Stimulated activated CD4-positive, alpha-beta T cell treated with anti-CD3 and anti-CD28 coated beads, Interleukin-4, amount 100 ng/mL, for 1 hour (primary cell): ENCODE measurements at regions not wholly inside any gene's neighbourhood (a gene's known extent, or its start where the extent isn't known, plus 50 kb on each side); places are given as distances from the start of the nearest gene placed in this dataset.
"Not testable (repeated sequence)": the region's sequence is repeated elsewhere in the genome, so short reads cannot be mapped to it uniquely, and the experiment has no call there.

Source experiments
- DNase-seq: peaks from one replicate; pipeline ENCODE4 v3.0.0-alpha.2; 2020

DNA sequence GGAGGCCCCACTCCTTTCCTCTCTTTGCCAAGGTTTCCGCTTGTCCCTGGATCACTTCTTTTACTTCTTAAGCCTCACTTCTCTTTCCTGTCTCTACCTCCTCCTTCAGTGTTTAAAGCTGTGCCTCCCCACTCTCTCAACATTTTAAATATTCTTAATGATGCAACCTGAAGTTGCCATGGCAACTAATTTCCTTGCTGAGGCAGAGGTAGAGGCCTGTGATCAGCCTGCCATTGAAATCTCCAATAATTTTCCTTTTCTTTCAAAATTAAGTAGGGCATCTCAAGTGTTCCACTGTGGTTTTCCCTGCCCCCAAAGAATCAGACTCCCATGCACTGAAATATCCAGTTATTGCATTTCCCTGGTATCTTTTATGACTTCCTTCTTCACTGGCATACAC is 108.6 kb upstream of the VRK1 start:
- DNase-seq: no peak

DNA sequence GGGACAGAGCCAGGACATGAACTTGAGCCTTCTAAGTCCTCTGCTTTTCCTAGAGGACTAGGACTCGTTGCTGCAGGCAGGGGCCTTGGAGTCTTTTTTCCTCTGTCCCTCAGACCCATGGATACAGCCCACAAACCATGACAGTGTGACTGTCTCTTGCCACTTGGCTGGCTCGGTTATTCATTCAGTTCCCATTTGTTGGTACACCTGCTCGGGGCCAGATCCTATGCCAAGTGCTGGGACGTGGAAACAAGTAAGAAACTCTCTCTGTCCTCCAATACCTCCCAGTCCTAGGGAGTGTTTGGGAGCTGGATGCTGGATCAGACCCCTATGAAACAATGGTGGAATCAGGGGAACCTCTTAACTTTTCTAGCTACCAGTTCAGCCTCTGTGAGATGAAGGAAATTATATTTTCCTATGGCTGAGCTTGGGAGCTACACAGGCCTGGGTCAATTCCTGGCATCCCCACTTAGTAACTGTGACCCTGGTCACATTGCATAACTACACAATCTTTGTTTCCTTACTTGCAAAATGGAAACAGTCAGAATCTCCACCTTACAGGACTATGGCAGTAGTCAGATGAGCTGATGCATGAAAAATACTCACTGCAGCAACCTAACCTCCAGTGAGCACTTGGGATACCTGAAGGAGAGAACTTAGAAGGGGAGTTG is 106.3 kb upstream of the VRK1 start:
- no peak for DNase-seq

GRCh38 chr14:96693252-96693820 is 103.8 kb upstream of the VRK1 start:
- DNase-seq: no peak

DNA sequence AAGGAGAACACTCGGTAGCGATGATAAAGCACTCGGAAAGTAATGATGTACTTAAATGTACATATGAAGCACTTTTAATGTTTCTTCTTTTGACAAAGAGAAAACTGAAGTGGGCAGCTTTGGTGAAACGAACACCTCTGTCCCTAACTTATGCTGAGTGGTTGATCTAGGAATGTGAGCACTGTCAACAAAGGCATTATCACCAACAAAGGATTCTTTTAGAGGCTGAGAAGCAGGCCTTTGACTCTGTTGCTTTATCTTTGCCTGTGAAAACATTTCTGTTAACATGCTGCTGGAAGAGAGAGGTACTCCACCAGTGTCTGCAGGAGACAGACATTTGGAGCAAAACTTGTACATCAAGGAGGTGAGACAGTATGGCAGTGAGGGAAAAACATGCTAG is 103.2 kb upstream of the VRK1 start:
- DNase-seq: no peak

DNA sequence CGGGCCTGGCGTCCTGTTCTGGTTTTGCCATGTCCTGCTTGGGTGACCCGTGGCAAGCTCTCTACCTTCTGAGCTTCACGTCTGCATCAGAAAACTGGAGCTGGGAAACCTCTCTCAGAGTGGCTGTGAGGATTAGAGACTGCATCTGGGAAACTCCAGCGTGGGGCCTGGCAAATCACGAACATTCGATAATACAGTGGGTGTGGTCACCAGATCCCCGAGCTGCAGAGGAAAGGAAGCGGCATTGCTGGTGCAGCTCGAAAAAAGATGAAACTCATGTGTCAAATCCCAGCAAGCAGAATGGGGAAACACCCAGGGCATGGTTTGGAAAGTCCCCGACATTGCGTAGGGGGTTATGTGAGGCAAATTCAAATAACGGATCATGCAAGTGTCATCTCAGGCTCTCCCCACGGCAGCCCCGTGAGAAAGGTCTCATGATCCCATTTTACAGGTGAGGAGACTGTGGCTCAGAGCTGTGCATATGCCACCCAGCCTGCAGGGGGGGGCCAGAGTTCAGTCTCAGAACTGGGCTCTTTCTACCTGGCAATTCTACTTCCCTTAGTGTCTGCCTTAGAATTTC is 98.1 kb upstream of the VRK1 start:
- DNase-seq: peak; percentile 10

- DNase-seq: no peak
Observed at GRCh38 chr14:96699666-96700065, 97.5 kb upstream of the VRK1 start.

DNA sequence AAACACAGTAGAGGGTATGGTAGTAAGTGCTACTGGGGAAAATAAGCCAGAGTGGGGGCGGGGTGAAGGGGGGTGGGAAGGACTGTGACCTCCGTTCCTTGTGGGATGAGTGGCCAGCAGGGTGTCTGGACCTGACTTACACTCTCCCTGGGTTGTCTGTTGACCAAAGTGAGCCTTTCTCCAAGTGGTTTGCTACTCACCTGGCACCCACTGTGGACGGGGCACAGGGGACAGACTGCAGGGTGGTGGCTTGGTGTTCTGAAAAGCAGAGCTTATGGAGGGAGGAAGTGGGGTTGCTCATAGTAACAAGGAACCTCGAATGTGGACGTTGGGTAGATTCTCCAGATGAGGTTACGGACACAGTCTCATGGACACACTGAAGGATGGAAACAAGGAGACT is 94.4 kb upstream of the VRK1 start:
- DNase-seq: no peak

- no peak for DNase-seq
Observed at GRCh38 chr14:96705422-96706092, 91.6 kb upstream of the VRK1 start.

DNA sequence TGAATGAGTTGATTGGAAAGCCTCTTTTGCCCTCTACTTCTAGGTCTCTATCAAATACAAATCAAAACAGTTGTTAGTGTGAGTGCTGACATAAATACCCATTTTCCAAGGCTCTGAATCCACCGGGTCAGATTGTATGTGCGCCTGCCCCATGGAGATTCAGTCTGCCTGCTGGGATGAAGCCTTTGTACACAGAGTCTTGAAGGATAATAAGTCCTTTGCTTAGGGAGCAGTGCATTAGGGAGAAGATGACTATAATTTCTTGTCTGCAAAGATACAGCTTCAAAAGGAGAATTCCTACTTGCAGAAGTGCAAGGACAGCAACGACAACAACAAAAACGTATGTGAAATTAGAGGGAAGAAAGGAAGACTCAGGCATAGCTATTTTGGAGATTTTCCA is 90.3 kb upstream of the VRK1 start:
- DNase-seq: no peak

GRCh38 chr14:96710060-96710666 is 87.0 kb upstream of the VRK1 start:
- DNase-seq: no peak

DNA sequence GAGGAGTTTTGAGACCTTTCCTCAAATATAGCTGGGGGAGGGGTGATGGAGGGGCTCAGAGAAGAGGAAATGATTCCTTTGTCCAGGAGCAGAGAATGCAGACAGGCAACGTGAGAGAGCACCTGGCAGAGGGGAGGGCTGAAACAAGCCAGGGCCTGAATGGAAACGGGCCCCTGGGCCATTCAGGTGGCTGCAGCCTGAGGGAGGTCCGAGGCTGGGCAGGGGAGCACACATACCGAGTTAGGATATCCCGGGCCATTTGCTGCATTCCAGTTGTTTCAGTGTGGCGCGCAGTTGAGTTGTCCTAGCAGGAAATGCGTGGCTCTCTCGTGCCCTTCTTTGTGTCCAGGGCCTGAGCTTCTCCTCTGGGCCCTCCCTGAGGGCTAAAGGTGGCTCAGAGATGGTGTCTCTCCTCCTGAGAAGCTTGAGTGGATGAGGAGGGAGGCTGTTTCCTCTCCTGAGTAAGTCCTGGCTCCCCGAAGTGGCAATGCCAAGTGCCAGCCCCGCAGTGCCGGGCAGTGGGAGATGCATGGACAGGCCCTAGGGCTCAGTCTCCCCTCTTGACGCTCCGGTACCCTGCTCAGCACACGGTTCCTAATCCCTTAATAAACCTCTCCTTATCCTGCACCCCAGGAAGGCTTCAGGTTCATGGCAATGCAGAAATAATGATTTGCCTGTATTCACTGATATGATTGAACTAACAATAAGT is 85.5 kb upstream of the VRK1 start:
- DNase-seq: no peak

DNA sequence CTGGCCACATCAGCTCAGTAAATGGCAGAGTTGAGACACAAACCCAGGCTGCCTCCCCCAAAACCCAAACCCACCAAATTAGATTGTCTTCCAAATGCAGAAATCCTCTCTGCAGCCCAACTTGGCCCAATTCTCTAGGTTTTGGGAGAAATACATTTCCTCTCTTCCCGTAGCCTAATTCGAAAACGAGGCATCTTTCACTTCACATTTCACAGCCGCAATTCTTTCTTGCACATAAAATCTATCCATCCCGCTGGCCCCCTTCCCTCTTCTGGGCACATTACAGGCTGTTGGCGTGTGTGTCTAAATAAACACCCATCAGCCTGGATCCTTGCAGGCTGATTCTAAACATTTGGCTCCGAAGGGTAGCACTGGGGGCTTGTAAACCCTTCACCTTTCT is 83.8 kb upstream of the VRK1 start:
- no peak for DNase-seq

DNA sequence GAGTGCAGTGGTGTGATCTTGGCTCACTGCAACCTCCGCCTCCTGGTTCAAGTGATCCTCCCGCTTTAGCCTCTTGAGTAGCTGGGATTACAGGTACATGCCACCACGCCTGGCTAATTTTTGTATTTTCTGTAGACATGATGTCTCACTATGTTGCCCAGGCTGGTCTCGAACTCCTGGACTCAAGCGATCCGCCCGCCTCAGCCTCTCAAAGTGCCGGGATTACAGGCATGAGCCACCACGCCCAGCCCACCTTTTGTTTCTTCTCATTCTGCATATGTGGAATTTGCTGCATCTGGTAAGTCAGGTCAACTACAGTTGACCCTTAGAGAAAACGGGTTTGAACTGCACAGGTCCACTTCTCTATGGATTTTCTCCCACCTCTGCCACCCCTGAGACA is 82.6 kb upstream of the VRK1 start:
- not testable (repeated sequence) for DNase-seq

DNA sequence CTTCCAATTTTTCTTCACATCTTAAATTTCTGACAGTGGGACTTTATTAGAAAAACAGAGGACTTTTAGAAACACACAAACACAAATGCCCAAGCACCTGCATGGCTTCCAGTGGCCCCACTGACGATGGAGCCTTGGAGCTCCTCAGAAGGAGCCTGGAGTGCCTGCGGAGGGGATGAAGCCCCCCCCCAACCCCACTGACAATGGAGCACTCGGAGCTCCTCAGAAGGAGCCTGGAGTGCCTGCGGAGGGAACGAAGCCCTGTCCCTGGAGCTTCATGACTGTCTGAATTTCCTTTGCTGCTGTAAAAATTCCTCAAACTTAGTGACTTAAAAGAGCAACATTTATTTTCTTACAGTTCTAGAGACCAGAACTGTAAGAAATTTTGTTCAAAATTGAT is 80.1 kb upstream of the VRK1 start:
- DNase-seq: no peak

DNA sequence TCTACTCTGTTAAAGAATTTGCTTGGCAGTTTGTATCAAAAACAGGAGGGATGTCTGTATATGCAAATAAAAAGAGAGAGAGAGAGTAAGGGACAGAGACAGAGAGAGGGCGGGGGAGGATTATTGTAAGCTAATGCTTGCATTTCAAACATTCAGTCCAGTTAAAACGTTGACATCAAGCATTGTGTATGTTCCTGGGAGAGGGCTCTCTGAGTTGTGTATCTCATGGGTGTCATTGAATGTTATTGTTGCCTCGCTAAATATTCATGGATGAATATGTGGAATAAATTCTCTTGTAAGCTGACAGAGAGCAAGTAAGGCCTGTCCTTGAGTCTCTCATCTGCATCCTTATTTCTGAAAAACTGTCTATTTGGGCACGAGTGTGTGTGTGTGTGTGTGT is 78.8 kb upstream of the VRK1 start:
- DNase-seq: no peak

DNA sequence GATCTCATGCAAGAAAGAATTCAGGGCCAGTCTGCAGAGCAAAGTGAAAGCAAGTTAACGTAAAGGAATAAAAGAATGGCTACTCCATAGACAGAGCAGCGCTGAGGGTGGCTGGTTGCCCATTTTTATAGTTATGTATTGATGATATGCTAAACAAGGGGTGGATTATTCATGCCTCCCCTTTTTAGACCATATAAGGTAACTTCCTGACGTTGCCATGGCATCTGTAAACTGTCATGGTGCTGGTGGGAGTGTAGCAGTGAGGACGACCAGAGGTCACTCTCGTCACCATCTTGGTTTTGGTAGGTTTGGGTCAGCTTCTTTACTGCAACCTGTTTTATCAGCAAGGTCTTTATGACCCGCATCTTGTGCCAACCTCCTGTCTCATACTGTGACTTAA is 76.5 kb upstream of the VRK1 start:
- not testable (repeated sequence) for DNase-seq

DNA sequence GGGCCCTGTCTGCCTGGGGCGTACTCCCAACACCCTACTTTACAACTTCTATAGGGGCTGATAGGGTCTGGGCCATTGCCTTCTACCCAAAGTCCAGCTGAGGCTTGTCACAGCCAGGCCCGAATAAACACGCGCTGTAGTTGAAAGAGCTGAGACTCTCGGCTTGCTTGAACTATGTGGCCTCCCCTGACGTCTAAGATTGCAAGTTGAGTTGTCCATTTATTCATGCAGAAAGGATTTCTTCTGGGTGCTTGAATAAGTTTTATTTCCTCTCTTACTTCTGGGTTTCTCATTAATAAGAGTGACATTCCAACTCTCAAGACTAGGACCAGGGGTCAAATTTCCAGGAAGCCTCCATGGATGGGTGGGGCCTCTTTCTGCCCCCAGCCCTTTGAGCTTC is 74.4 kb upstream of the VRK1 start:
- no peak for DNase-seq

DNA sequence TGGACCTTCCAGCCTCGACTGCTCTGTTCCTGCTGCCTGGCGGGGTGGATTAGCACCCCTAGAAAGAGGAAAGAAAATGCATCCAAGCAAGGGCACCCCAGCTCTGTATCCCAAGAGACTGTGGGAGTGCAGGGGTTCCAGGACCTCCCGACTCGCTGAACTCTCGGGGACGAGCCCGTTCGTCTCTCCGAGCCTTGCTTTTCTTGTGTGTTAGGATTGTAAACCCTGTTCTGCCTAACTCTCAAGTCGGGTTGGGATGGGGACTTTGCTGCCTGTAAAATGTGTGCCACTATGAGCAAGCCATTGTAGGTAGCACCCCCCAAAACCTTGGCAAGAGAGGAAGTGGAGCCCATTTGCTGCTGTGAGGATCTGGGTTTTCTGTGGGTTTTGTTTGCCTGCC is 73.2 kb upstream of the VRK1 start:
- no peak for DNase-seq

DNA sequence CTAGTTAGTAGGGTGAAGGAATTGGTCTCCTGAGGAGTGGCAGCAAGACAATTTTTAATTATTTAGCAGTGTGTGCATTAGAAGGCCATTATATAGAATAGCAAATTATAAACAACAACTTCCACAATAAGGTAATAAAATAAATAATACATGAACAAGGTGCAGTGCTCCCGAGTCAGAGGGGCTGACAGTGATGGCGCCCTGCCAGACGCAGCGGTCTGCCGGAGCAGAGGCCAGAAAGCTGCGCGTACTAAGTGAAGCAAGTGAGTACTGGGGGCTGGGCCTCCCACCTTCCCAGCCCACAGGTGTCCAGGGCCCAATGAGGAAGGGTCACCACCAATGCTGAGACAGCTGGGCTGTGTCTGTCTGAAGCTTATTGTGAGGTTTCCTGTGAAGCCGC is 72.0 kb upstream of the VRK1 start:
- no peak for DNase-seq

DNA sequence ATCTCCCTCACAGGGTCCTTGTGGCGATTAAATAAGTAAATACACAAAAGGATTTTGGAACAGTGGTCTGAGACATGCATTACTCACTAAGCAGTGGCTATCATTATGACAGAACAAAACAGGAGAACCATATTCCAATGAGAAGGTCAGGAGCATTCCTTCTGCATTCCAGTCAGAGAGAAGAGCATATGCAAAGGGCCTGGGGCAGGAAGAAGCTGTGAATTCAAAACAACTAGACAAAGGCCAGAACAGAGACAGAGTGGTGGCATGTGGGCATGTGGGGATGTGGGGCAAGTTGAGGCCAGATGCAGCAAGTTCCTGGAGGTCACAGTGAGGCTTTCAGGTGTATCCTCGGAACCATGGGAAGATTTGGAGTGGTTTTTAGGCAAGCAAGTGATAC is 70.1 kb upstream of the VRK1 start:
- DNase-seq: no peak

DNA sequence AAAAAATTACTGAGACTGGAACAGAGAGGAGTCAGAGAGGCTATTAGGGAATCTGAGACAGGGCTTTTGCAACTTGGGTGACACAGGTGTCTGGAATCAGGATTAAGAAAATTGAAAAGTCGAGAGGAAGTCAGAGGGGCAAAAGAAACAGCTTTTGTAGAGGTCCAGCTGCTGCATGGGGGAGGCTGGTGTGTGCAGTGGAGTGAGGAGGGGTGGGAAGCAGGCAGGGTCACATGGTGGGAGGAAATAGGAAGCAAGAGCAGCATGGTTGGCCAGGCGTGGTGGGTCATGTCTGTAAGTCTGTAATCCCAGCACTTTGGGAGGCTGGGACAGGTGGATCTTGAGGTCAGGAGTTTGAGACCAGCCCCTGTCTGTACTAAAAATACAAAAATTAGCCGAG is 69.7 kb upstream of the VRK1 start:
- DNase-seq: no peak

DNA sequence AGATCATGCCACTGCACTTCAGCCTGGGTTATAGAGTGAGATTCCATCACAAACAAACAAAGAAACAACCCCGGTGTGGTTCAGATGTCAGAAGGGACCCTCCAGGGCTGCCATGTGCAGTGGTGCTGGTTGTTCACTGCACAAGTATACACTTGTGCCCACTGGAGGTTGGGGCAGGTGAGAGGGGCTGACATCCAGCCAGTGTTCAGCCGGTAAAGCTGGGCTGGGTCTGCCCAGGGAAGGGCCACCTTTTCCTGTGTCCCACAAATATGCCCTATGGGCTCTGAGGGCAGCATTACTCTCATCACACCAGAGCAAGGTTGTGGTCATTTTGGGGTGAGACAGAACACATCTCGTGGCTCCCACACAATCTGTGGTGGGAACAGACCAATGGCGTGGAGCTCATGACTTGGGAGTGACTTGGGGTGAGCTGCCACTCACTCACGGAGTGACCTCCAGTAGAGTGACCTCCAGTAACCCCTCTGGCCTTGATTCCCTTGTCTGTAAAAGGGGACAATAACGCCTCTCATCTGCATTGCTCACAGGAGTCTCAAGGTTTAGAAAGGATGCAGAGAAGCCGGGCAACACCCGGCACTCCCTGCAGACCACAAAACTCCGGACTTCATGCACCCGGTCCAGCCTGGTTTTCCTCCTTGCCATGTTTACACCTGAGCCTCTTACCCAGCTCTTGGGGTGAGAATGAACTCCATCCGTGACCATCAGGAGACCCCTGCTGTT is 69.0 kb upstream of the VRK1 start:
- DNase-seq: no peak

DNA sequence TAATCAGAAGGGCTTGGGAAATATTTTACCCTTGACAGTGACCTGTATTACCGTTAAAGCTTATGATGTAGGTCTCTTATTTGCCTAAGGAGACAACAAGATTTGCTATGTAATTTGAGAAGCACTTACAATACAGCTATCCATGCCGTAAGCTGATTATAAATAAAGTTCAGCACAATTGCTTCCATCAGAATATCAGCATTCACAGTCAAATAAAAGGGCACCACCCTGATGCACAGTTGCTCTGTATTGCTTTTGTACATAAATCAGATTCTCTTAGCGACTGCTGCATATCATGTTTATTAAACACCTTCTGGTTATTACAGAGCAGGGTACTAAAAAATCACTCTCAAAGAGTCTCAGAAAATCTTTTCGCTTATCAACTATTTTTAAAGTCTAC is 67.3 kb upstream of the VRK1 start:
- no peak for DNase-seq
